NCI-H748 (cell line): ENCODE measurements at regions not wholly inside any gene's neighbourhood (a gene's known extent, or its start where the extent isn't known, plus 50 kb on each side); places are given as distances from the start of the nearest gene placed in this dataset.

Experiments
- DNase-seq: peaks from one replicate; lab custom pipeline; 2025; ENCODE audit not compliant: unreplicated experiment; lab: John Stamatoyannopoulos, UW

GRCh38 chr13:39856714-39857113, 201.3 kb downstream of the COG6 start:
- no peak for DNase-seq

- no peak for DNase-seq
Observed at GRCh38 chr13:39858794-39859193, 203.3 kb downstream of the COG6 start.

- DNase-seq: no peak
Observed at GRCh38 chr13:39859898-39860297, 204.4 kb downstream of the COG6 start.

GRCh38 chr13:39862900-39863299, 207.4 kb downstream of the COG6 start:
- DNase-seq: no peak

- no peak for DNase-seq
Observed at GRCh38 chr13:39864221-39864620, 208.8 kb downstream of the COG6 start.

GRCh38 chr13:39866722-39867121, 211.3 kb downstream of the COG6 start:
- DNase-seq: no peak

GRCh38 chr13:39867807-39868206, 212.3 kb downstream of the COG6 start:
- DNase-seq: no peak

GRCh38 chr13:39870197-39870747, 214.8 kb downstream of the COG6 start:
- DNase-seq: no peak

- no peak for DNase-seq
Observed at GRCh38 chr13:39874331-39875053, 219.0 kb downstream of the COG6 start.

- no peak for DNase-seq
Observed at GRCh38 chr13:39875111-39875987, 219.9 kb downstream of the COG6 start.

- DNase-seq: no peak
Observed at GRCh38 chr13:39876258-39876657, 220.8 kb downstream of the COG6 start.

GRCh38 chr13:39877134-39877533, 221.7 kb downstream of the COG6 start:
- no peak for DNase-seq

GRCh38 chr13:39879286-39880035, 224.0 kb downstream of the COG6 start:
- no peak for DNase-seq

GRCh38 chr13:39881383-39881782, 225.9 kb downstream of the COG6 start:
- no peak for DNase-seq

GRCh38 chr13:39881887-39882286, 226.4 kb downstream of the COG6 start:
- no peak for DNase-seq

GRCh38 chr13:39884166-39884565, 228.7 kb downstream of the COG6 start:
- no peak for DNase-seq

GRCh38 chr13:39886336-39886735, 230.9 kb downstream of the COG6 start:
- no peak for DNase-seq

- DNase-seq: no peak
Observed at GRCh38 chr13:39887387-39887786, 231.9 kb downstream of the COG6 start.

- no peak for DNase-seq
Observed at GRCh38 chr13:39888865-39889810, 233.7 kb downstream of the COG6 start.

GRCh38 chr13:39890537-39890936, 235.1 kb downstream of the COG6 start:
- DNase-seq: no peak
